Bone marrow (tissue), 2 donors: ENCODE measurements at regions not wholly inside any gene's neighbourhood (a gene's known extent, or its start where the extent isn't known, plus 50 kb on each side); places are given as distances from the start of the nearest gene placed in this dataset.

ENCODE experiments used
- DNase-seq, 2 donors: peaks; one replicate each; lab custom pipeline; 2025; lab: John Stamatoyannopoulos, UW

DNA sequence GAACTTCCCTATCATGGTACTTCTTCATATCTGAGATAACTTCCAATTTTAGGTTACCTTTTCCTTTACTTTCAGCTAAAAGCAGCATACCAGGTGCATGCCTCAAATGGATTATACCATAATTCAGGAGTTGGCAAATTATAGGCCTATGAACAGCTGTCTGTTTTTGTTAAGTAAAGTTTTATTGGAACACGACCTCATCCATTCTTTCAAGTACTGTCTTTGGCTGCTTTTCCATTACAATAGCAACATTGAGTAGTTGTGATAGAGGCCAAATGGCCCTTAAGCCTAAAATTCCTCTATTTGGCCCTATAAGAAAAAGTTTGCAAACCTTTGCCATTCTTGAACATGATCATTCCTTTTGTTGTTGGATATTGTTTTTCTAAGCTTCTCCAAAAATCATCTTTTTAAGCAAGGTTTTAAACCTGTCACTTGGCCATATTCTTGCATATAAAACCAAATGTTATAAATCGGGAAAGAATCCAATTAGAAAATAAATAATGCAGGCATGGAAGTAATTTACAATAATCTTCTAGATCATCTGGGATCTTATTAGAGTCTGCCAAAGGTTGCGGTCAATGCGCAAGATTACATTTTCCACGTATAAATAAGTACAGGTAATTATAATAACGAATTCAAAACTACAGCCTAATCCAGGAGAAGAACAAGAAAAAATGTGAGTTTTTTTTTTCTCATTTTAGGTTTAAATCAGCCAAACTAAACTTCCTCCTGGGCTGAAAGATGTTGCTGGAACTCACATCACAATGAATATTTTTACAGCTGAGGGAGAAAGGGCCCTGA, 226.5 kb upstream of the ANKRD55 start:
- DNase-seq = no peak

DNA sequence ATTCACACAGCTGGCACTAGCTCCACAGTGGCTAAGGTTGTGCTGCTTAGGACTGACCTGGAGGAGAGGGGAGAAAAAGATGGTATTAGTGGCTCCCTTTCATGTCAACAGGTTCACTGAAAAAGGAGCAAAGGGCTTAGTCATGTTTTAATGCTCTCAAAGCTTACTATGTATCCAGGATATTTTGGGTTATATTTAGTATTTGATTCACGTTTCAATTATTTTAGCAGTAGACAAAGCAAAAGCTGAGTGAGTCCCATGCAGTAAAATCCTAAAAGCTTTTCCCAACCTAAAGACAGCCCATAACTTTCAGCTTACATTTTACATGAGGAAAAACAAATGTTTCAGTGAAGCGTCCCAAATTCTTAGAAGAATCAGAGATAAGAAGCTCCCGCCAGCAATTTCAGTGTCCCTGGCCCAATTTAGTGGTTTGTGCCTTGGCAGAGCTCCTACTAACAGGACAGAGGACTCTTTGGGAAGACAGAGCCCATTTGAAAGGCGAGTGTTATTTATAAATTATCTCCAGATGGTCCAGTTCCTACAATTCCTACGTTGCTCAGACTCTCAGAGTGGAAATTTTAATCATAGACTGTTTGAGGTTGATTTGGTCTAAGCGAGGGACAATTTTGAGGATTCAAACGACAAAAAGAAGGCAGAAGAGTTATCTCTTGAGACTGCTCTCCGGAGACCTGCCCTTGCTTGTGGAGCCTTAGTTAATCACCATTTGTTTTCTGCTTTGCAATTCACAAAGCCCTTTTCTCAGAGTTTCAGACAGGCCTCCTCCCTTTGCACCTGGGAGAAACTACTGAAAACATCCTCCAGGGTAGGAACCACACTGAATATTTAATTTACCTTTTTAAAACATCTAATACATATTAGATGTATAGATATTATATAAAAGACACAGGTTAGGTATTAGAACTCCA, 225.0 kb upstream of the ANKRD55 start:
- no peak for DNase-seq

DNA sequence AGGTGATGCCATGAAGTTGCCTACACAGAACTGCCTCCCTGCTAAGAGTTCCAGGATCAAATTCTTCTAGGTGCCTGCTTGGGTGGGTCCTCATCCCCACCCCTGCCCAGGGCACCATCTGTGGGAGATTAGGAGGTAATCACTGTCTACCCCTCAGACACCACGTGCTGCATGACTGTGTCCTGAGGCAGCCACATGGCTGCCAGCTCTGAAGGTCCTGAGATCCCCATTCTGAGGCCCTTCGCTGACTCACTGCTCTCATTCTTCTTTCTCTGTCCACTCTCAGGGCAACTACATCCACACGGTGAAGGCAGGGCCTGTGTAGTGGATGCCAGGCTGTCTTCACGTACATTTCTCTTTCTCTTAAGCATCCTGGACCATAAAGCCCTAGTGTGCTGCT, 222.9 kb upstream of the ANKRD55 start:
- no peak for DNase-seq

DNA sequence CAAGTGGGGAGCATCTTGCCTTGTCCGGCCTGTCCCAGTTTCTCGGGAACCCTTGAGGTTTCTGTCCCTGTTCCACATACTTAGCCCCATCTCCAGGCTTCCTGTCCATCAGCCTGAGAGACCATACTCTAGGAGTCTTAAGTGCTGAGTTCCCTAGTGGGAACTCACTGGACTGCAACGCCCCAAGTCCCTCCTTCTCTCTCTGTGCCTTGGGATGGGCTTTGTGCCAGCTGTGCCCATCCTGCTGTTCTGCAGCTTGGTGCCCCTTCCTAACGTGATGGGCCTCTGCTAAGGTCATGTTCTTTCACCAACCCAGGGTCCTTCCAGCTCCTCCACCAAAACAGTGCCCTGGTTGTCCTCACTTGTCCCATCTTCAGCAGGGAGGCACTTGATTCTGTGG, 222.3 kb upstream of the ANKRD55 start:
- DNase-seq = no peak

DNA sequence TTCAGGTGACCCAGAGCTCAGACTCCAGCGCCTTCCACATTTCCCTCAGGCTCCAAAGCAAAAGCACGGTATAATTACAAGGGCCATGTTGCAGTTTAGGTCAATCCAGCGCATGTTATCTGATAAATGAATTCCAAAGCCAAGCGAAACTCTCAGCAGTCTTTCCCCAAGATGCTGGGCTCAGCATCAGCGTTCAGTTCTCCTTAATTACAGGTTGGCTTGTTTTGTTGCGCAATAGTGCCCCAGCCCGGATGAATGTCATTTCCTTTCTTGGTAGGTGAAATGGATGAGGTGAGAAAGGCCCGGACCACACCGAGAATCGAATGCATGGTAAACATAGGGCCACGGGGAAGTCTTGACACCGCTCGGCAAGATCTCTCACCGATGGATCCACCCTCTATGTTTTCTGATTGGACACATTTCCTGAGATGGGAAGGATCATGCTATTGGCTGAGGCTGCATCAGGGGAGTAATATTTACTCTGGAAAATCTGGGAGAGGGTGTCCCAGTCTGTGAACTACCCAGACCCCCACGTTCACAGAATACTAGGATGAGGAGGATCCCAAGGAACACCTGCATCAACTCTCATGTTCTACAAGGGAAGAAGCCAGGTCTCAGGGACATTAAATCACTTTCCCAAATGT, 221.2 kb upstream of the ANKRD55 start:
- no peak for DNase-seq

DNA sequence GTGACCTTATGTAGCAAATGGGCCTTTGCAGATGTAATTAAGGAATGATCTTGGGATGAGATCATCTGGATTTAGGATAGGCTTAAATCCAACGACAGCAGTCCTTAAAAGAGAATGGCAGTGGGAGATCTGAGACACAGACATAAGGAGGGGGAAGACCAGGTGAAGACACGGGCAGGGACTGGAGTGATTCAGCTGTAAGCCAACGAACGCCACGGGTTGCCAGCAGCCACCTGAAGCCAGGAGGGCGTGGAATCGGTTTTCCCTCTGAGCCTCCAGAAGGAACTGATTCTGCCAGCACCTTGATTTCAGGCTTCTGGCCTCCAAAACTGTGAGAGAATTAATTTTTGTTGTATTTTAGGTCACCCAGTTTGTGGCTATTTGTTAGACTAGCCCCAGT, 218.6 kb upstream of the ANKRD55 start:
- no peak for DNase-seq

DNA sequence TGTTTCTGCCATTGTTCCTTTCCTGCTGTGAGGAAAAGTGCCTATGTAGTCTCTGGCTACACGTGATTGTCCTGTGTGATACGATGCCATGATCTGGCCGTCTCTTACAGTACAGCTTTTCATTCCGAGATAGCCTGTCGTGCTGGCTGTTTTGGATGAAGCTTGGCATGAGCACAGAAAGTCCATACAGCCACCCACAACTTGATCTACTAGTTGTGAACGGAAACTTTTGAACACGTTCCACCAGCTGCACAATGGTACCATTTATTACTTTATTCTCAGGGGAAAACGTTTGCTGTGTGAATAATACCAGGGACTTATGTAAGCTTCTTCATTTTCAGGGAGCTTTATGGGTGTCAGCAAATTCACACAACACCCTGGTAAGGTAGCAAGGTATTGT, 217.6 kb upstream of the ANKRD55 start:
- no peak for DNase-seq

DNA sequence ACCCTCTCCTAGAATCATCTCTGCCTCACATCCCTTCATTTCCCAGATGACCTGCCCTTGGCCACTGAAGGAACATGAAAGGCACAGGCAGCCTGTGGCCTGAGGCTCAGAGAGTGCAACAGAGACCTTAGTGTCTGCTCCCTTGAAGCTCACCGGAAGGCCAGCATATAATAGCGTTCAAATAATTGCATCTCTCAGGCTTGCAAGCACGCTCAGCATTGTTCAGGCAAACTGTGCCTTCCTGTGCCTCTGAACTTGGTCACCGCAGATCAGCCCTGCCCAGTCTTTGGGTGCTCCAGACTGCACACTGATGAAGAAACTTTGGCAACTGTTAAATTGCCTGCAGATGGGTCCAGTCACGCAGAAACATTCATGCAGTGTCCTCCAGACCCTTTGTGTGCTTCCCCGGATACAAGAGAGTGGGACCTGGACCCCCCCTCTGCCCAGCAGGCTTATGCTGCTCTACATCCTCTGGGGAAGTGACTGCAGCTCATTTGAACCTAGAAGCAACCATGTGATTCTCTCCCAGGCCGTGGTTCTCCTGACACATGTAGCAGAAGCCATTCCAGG, 216.0 kb upstream of the ANKRD55 start:
- no peak for DNase-seq

DNA sequence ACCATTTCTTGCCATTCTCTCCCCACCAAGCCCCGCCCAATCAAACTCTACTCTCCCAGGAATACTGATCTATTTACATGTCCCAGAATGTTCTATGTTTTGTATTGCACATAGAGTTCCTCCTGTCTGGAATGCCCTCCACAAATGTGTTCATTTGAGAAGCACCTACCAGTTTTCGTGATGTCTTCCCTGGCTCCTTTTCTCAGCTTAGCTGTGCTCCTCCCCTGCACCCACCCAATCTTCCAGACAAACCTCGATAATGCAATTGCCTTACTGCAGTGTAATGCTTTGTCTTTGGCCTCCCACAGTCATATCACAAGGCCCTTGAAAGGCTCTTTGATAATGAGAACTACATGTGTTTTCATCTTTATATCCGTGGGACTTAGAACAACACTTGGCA, 214.5 kb upstream of the ANKRD55 start:
- DNase-seq = no peak

DNA sequence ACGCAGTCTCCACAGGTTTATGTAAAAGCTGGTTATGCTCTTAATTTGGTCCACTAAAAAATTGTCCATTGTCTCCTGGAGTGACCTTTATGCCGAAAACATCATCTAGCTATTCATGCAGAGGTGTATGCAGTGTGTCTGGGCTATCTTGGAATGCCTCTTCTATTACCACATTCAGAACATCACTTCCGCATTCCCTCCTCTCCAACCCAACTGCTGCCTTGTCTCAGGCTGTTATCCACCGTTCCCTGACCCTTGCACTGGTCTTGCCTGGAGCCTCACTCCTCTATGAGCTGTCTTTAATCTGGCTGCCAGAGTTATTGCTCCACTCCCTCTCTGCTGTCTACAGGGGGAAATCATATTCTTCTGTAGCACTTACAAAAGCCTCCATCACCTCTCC, 214.1 kb upstream of the ANKRD55 start:
- no peak for DNase-seq

DNA sequence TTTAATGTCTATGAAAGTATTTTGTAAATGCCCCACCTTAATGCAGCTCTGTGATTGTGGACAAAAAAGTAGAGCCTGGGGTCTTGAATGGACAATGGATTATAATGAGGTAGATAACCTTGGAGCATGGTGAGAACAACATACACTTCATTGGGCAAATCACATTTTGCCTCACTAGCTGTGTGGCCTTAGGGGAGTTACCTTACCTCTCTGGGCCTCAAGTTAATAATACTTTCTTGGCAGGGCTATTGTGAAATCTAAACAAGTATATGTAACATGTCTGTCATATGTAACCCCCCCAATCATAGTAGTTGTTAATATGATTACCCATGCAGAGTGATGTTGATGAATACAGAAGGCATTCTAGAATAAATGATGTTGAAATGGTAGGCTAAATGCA, 213.6 kb upstream of the ANKRD55 start:
- no peak for DNase-seq

DNA sequence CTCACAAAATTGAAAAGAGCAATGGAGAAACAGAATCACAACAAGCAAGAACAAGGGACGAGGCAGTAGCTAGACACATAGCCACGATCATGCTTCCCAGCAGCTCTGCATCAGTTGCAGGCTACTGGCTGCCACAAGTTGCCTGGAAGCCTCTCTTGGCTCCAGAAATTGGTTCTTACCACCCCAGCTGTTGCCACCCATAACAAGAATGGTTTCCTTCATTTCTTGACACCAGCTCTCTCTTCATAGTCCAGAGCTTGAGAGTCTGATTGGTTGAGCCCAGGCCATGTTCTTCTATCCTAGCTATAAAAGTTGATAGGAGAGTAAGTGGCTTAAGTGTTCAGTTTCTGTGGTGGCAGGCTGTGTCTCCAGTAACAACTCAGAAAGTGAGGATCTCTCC, 210.7 kb upstream of the ANKRD55 start:
- DNase-seq = no peak

DNA sequence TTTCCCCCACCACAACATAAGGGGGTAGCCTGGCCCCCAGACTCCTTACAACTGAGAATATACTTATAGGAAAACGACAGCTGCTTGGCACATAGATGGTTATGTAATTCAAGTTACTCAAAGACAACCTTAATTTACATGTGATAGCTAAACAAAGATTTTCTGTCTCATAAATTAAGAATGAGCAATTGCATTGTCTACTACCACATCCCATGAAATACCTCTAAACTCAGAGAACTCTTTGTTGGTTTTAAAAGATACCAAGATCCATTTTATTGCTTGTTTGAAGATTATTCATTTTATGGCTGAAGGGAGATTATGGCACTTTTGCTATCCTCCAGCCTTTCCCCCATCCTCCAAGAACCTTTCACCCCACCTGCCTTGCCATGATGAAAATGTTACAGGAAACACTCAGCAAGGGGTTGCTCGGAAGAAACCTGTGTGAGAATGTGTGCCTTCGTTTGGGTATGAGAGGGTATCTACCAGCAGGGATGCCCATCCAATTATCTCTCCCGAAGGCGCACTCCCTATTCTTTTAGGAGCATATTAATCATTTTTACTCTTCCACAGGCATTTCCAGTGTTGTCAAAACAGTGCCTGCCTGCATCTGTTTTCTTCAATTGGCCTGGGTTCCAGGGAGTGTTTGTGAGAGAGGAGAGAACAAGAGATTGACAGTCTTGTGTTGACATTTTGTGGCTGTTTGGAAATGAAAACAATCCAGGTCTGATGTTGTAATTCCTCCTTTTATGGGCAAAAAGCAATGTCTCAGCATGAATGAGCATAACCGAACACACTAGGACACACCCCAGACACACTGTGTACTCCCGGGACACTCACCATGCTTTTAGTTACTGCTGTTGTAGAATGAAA, 208.0 kb upstream of the ANKRD55 start:
- DNase-seq = no peak

DNA sequence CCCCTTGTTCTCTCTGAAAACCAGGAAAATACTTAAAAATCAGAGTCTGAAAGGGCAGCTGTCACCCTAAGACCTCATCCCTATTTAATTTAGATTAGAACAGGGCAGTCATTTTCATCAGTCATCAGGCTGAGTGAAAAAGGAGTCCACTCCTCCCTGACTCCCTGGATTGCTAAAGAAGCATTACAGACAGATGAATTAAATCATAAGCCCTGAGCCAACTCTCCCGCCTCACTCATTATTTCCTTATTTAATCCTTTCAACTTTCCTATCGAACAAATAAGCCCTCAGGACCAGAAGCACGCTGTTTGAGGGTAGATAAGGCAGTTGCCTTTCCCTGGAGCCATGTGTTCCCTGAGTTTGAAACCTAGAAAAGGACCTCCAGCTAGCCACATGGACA, 201.9 kb upstream of the ANKRD55 start:
- DNase-seq = no peak

DNA sequence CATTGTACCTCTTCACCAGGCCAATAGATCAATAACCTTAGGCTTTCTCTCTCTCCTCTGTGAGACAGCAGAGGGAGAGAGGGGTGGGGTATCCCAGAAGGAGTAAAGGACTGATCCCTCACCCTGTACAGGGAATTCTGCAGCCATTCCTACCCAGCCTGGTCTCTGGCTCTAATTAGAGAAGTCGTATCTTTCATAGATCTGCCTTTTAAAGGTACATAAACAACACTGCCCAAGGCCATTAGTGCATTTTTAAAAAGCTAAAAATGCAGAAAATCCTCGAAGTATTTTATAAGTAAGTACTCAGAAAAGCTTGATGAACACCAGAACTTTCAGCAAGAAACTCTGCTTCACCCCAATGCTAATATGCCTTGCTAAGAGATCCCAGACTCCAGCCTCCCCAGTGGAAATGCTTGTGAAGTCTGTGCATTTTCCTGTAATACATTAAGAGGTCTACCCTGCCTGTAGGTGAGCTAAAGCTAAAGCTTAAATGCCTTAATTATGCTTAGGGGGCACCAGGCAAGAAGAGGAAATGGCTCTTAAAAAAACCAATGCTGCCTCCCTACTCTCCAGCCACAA, 200.0 kb upstream of the ANKRD55 start:
- no peak for DNase-seq

DNA sequence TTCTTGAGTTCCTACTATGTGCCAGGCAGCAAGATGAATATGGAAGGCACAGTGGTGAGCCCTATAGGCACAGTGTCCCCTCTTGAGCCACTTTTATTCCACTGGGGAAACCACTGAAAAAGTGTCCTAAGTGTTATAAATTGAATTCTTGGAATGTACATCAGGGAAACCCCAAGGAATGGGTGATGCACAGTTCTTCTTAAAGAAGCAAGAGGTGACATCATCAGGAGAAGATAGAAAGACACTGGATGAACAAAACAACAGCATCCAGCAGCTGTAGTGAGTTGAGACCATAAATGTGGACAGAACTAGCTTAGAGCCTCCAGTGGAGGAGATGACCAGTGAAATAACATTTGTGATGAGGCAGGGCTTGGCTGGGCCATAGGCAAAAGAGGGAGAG, 199.2 kb upstream of the ANKRD55 start:
- no peak for DNase-seq

DNA sequence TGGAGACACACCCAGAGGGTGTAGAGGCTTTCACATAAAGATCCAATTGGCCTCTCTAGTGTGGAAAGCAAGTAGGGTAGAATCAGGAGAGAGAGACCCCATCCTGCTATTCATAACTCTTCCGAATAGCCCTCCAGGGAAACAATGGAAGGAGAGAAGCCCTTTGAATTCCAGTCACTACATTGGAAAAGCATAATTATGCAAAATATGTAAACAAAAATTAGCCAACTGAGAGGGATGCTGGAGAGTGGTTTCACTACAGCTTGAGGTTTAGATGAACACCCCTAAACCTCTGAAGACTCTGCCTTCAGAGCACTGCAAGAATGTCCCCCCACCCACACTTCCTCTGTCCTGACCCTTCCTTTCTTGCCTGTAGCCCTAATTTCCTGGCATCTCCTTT, 197.3 kb upstream of the ANKRD55 start:
- DNase-seq = no peak

DNA sequence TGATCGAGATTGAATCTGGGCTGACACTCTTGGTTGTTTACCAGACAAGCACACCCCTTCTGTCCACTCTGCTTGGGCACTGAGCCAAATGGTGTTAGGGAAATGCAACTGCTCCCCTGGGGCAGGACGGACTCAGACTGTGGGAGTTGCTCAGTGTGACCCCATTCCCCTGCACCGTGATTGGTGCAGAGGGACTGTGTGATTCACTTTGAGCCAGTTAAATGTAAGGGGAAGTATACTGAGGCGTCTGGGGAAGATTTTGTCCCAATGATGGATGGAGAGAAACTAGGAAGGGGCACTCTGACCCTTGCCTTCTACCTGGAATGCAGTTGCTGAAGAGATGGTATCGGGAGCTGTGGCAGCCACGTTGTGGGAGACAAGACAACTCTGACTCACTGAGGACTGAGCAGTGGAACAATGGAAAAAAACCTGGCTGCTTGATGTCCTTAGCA, 196.0 kb upstream of the ANKRD55 start:
- DNase-seq = no peak

DNA sequence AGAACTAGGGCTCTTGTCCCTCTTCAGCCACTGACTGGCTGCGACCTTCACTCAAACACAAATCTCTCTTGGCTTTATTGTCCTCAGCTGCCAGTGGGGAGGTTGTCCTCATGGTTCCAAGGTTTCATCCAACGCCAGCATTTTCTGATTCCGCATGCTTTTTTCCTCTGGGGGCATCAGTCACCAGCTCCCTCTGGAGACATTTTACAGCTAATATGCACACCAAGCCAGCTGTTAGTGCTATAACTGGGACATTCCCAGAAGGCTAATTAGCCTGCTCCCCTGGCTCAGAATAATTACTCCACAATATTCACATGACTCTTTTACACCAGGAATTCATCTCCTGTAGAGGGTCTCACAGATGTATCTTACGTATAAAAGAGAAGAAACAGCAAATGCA, 193.6 kb upstream of the ANKRD55 start:
- no peak for DNase-seq

DNA sequence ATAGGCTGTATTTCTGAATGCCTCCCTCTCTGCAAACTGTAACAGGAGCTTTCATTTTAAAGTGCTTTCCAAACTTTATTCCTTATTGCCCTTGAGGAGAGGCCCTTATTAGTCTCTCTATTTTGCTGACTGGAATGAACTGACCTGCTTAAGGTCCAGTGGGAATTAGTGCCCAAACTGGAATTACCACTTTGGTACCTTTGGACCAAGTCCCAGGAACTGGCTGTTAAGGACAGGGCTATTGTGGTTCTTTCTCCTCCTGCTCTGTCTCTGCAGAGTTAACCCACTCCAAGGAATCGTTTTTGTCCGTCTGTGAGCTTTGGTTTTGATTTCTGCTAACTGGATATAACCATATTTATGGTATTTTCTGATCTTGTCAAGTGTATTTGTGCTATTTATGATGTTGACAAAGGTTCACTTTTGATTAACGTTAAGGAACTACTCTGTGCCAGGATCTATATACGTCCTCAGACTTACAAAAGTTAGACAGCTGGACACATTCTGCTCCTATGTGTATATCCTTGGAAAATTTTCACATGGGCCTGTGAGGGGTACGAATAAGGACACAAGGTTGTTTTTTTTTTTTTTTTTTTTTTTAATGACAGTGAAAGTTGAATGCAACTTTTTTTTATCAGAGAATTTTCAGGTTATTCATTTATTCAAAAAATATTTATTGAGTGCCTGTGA, 189.1 kb upstream of the ANKRD55 start:
- no peak for DNase-seq
